Nephron progenitor cell (in vitro differentiated cells): ENCODE measurements at regions not wholly inside any gene's neighbourhood (a gene's known extent, or its start where the extent isn't known, plus 50 kb on each side); places are given as distances from the start of the nearest gene placed in this dataset.

Source experiments
- DNase-seq: peaks from one replicate; pipeline ENCODE4 v3.0.0; 2021
- H3K27ac Mint-ChIP-seq: 2 replicates; pipeline ENCODE4 v1.8.0; 2021; ENCODE audit warnings: mild to moderate bottlenecking, moderate library complexity, mixed read lengths
- H3K27me3 Mint-ChIP-seq: 2 replicates; pipeline ENCODE4 v1.8.0; 2021; ENCODE audit warnings: mild to moderate bottlenecking, low read depth, mixed read lengths; ENCODE audit not compliant: poor library complexity
- H3K36me3 Mint-ChIP-seq: 2 replicates; pipeline ENCODE4 v1.8.0; 2021; ENCODE audit warnings: low read depth, mixed read lengths
- H3K4me1 Mint-ChIP-seq: 2 replicates; pipeline ENCODE4 v1.8.0; 2021; ENCODE audit warnings: mixed read lengths
- H3K4me3 Mint-ChIP-seq: 2 replicates; pipeline ENCODE4 v1.8.0; 2021; ENCODE audit warnings: mild to moderate bottlenecking, moderate library complexity, mixed read lengths
- H3K9me3 Mint-ChIP-seq: 2 replicates; pipeline ENCODE4 v1.8.0; 2021; ENCODE audit warnings: mild to moderate bottlenecking, moderate library complexity, mixed read lengths
- TF ChIP-seq, protein P1 (sequence below): fragments of 200-600 bp; sonication (generic); IDR thresholded peaks from 2 replicates; pipeline ENCODE4 v1.5.0; 2021; ENCODE audit warnings: antibody characterized with exemption

GRCh38 chr15:31513178-31513577, 186.5 kb downstream of the KLF13 start:
- Mint-ChIP-seq H3K36me3 (no peaks in the 10 kb centered on the region), H3K27me3 (peaks cover 14% of the 10 kb centered on the region), H3K9me3 (peaks cover 4% of the 10 kb centered on the region), H3K4me1 (no peaks in the 10 kb centered on the region), H3K4me3 (no peak overlapping the region), H3K27ac (no peak overlapping the region)
- TF ChIP-seq, protein P1, sequence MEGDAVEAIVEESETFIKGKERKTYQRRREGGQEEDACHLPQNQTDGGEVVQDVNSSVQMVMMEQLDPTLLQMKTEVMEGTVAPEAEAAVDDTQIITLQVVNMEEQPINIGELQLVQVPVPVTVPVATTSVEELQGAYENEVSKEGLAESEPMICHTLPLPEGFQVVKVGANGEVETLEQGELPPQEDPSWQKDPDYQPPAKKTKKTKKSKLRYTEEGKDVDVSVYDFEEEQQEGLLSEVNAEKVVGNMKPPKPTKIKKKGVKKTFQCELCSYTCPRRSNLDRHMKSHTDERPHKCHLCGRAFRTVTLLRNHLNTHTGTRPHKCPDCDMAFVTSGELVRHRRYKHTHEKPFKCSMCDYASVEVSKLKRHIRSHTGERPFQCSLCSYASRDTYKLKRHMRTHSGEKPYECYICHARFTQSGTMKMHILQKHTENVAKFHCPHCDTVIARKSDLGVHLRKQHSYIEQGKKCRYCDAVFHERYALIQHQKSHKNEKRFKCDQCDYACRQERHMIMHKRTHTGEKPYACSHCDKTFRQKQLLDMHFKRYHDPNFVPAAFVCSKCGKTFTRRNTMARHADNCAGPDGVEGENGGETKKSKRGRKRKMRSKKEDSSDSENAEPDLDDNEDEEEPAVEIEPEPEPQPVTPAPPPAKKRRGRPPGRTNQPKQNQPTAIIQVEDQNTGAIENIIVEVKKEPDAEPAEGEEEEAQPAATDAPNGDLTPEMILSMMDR, result no peak
- no peak for DNase-seq

GRCh38 chr15:31516440-31516839, 189.8 kb downstream of the KLF13 start:
- no peaks in the 10 kb centered on the region for H3K9me3 Mint-ChIP-seq
- H3K4me3 Mint-ChIP-seq, result no peak overlapping the region
- no peak for DNase-seq
- peaks cover 10% of the 10 kb centered on the region for H3K27me3 Mint-ChIP-seq
- H3K4me1 Mint-ChIP-seq, result no peaks in the 10 kb centered on the region
- H3K27ac Mint-ChIP-seq, result no peak overlapping the region
- TF ChIP-seq, protein P1, result no peak
- H3K36me3 Mint-ChIP-seq, result no peaks in the 10 kb centered on the region

DNA sequence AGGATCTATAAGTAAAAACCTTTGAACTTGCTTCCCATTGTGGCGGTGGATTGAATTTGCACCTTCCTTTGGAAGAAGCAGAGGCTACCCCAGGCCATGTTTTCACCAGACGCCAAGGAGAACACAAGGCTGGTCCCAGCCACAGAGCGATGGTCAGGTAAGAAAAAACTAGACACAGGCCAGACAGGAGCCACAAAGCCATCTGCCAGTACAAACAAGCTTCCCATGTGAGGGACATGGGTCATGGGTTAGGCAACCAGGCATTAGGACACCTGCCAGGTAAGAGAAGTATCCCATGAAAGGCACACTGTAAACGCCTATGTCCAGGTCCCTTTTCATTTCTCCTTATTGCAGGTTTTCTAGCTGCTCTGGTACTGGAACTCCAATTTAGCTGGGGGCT, 190.2 kb downstream of the KLF13 start:
- H3K27me3 Mint-ChIP-seq, result peaks cover 10% of the 10 kb centered on the region
- H3K9me3 Mint-ChIP-seq, result no peaks in the 10 kb centered on the region
- no peaks in the 10 kb centered on the region for H3K4me1 Mint-ChIP-seq
- no peaks in the 10 kb centered on the region for H3K36me3 Mint-ChIP-seq
- DNase-seq, result no peak
- H3K4me3 Mint-ChIP-seq, result no peak overlapping the region
- no peak overlapping the region for H3K27ac Mint-ChIP-seq
- TF ChIP-seq, protein P1, result no peak

- no peak for DNase-seq
- TF ChIP-seq, protein P1, result no peak
- Mint-ChIP-seq H3K4me3 (no peak overlapping the region), H3K4me1 (no peaks in the 10 kb centered on the region), H3K36me3 (no peaks in the 10 kb centered on the region), H3K27ac (no peak overlapping the region), H3K27me3 (peaks cover 10% of the 10 kb centered on the region), H3K9me3 (no peaks in the 10 kb centered on the region)
Measured at GRCh38 chr15:31517711-31518110, 191.1 kb downstream of the KLF13 start.

GRCh38 chr15:31522028-31522427, 195.4 kb downstream of the KLF13 start:
- Mint-ChIP-seq H3K27ac (no peak overlapping the region), H3K4me1 (no peaks in the 10 kb centered on the region), H3K27me3 (peaks cover 2% of the 10 kb centered on the region), H3K9me3 (no peaks in the 10 kb centered on the region), H3K4me3 (no peak overlapping the region), H3K36me3 (no peaks in the 10 kb centered on the region)
- TF ChIP-seq, protein P1, result no peak
- no peak for DNase-seq

- Mint-ChIP-seq H3K27ac (peak overlapping the region; percentile 65), H3K9me3 (no peaks in the 10 kb centered on the region), H3K27me3 (peaks cover 2% of the 10 kb centered on the region), H3K4me3 (no peak overlapping the region), H3K36me3 (no peaks in the 10 kb centered on the region), H3K4me1 (no peaks in the 10 kb centered on the region)
- TF ChIP-seq, protein P1, result no peak
- DNase-seq, result no peak
Measured at GRCh38 chr15:31523027-31523654, 196.5 kb downstream of the KLF13 start.
